GM18873 (cell line): ENCODE measurements at regions not wholly inside any gene's neighbourhood (a gene's known extent, or its start where the extent isn't known, plus 50 kb on each side); places are given as distances from the start of the nearest gene placed in this dataset.
"Not testable (repeated sequence)": the region's sequence is repeated elsewhere in the genome, so short reads cannot be mapped to it uniquely, and the experiment has no call there.

Experiments
- ATAC-seq: cut with Tn5 transposase; IDR thresholded peaks from one replicate; pipeline ENCODE4 v1.9.1; 2021; ENCODE audit warnings: mild to moderate bottlenecking, moderate library complexity, moderate number of reproducible peaks; ENCODE audit not compliant: unreplicated experiment, low FRiP score

DNA sequence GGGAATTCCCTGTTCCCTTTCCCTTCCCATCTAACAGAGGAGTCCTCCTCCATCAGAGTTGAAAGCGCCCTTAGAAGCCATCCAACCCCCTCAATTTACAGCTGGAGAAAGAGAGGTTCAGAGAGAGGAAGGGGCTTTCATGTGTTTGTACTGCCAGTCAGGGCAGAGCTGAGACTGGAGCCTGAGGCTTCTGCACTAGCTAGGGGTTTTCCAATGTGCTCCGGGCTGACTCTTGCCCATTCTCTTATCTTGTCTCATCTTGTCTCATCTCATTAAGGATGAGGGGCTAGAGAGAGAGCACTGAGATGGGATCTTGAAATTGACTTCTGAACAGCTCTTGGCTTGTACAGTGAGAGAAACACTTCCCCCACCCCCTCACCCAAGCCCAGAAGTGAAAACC, 67.4 kb upstream of the SHB start:
- no peak for ATAC-seq

DNA sequence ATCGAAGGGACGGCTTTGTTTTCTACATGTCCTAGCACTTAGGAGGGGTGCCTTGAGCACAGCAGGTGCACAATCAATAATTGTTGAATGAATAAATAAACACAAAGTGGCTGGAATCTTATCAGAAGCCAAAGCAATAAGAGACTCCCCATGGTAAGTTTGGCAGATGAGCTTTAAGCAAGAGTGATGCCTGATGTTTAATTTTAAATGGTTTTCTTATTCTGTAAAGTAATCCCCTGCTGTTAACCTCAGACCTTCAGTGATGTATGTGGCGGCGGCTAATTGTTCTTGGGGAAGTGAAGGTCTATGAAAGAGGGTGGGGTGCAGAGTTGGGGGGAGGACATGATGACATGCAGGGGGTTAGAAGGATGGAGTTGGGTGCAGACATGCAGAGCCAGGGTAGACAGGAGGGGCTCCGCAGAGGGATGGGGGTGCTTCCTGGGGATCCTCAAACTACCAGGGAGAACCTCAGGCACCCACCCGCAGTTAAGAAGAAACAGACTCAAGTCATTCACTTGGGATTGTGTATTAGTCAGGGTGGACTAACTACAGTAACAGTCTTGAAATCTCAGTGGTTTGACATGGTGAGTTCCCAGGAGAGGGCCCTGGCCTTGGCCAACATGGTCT, 65.7 kb upstream of the SHB start:
- no peak for ATAC-seq

DNA sequence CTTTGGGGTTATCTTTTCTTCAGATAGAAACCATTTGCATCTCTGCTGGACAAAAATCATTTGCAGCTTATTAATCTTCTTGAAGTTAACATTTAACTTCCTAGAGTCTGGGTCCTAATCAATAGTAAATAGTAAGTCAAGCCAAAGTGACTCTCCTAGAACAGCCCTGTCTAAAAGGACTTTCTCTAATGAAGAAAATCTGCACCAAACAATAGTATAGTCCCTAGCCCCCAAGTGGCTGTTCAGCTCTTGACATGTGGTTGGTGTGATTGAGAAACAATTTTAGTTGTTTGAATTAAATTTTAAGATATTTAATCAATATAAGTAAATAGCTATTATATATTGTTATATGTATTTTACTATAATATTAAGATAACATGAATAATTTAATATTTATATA, 64.6 kb upstream of the SHB start:
- no peak for ATAC-seq

DNA sequence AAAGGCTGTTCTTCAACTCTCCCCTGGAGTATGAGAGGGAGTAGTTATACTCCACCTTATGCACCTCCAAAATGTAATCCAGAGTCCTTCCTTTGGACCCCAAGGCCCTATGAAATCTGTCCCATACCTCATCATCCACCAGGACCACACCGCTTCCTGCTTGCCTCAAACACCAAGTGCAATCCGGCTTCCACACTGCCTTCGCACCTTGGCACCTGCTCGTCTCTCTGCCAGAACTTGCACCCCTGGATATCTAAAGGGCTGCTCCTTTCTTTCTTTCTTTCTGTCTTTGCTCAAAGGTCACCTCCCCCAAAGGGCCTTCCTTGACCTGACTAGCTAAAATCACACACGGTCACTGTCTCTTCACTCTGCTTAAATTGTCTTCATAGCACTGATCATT, 63.9 kb upstream of the SHB start:
- ATAC-seq: no peak

DNA sequence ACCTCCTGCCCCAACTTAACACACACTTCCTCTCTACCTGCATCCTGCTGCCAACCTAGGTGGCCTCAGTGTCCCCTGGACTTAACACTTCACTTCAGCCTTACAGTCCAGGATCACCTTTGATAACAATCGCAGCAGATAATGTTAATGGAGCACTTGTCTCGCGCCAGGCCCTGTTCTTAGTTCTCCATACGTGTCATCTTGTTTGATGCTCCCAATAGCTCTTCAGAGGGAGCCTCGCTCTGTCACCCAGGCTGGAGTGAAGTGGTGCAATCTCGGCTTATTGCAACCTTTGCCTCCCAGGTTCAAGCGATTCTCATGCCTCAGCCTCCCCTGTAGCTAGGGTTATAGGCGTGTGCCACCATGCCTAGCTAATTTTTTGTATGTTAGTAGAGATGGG, 62.7 kb upstream of the SHB start:
- ATAC-seq: no peak

DNA sequence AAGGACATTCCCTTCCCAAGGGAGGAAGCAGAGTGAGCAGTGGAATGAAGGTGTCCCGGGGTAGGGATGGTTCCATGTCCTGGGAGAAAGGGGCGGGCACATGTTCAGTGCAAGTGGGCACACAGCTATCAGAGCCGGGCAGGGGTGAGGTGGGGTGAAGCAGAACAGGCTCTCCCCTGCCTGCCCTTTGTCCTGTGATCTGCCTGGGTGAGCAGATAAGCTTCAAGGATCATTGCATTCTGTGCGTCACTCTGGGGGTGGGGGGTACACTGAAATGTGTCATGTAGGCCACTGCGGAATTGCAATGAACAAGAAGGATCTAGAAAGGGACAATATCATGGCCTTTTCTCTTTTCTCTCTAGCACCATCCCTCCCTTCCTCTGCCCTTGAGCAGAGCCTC, 61.7 kb upstream of the SHB start:
- ATAC-seq: no peak

- ATAC-seq: no peak
Measured at GRCh38 chr9:38129366-38129765, 60.3 kb upstream of the SHB start.

DNA sequence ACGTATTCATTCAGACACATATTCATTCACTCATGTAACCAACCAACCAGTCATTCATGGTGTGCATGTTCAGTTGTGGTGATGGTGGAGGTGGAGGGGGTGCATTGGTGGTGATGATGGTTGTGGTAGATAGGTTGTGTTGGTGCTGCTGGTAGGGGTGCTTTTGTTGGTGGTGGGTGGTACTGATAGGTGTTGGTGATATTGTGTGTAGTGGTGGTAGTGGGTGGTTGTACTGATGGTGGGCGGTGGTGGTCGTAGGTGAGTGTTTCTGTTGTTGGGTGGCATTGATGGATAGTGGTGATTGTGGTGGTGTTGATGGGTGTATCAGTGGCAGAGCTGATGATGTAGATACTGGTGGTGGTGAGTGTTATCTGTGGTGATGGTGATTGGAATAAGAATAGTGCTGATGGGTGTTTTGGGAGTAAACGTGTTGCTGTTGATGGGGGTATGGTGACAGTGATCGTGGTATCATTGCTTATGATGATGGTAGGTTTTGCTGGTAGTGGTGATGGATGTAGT, 59.8 kb upstream of the SHB start:
- ATAC-seq: no peak

GRCh38 chr9:38127271-38127839, 58.3 kb upstream of the SHB start:
- ATAC-seq: no peak

DNA sequence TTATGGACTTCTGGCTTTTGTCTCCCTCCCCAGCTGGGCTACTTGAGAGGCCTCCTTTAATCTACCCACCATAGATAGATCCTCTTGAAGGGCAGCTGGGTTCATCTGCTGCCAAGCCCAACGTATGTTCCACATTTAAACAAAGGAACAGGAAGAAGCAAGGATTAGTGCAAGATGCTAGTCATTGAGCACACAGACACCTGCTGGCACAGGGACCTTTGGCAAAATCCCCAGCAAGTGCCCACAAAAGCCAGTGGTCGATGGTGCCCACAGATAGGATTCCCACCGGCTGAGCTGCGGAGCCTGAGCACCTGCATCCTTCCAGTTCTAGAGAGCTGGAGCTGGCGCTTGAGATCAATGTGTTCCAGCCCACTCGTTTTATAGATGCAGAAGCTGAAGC, 57.7 kb upstream of the SHB start:
- ATAC-seq: no peak

DNA sequence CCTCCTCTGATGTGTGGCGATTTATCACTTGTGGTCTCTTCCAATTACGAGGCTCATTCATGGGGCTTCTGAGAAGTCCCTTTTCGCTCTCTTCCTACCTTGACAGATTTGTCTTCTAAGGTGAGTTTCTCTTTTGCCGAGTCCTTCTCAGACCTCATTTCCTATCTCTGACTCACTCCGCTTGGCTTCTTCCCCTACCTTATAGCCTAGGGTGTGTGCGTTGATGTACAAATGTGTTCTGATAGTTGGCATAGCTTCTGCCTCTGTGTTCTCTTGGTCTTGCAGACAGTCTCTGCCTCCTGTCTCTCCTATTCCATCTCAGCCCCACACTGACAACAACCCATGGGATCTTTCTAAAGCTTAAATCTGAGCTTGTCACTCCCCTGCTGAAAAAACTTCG, 56.9 kb upstream of the SHB start:
- ATAC-seq: no peak

DNA sequence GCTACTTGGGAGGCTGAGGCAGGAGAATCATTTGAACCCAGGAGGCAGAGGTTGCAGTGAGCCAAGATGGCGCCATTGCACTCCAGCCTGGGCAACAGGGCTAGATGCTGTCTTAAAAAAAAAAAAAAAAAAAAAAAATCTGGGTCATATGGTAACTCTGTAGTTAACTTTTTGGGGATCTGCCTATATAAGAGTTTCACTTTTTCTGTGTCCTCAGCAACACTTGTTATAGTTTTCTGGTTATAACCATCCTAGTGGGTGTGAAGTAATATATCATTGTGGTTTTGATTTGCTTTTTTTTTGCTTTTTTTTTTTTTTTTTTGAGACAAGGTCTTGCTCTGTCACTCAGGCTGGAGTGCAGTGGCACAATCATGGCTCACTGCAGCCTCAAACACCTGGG, 54.3 kb upstream of the SHB start:
- not testable (repeated sequence) for ATAC-seq

GRCh38 chr9:38120961-38121360, 51.9 kb upstream of the SHB start:
- no peak for ATAC-seq

- no peak for ATAC-seq
Measured at GRCh38 chr9:38119560-38120236, 50.7 kb upstream of the SHB start.

- no peak for ATAC-seq
Measured at GRCh38 chr9:38118862-38119438, 49.9 kb upstream of the SHB start.
